ENCODE measurements at regions not wholly inside any gene's neighbourhood (a gene's known extent, or its start where the extent isn't known, plus 50 kb on each side); places are given as distances from the start of the nearest gene placed in this dataset.

DNA sequence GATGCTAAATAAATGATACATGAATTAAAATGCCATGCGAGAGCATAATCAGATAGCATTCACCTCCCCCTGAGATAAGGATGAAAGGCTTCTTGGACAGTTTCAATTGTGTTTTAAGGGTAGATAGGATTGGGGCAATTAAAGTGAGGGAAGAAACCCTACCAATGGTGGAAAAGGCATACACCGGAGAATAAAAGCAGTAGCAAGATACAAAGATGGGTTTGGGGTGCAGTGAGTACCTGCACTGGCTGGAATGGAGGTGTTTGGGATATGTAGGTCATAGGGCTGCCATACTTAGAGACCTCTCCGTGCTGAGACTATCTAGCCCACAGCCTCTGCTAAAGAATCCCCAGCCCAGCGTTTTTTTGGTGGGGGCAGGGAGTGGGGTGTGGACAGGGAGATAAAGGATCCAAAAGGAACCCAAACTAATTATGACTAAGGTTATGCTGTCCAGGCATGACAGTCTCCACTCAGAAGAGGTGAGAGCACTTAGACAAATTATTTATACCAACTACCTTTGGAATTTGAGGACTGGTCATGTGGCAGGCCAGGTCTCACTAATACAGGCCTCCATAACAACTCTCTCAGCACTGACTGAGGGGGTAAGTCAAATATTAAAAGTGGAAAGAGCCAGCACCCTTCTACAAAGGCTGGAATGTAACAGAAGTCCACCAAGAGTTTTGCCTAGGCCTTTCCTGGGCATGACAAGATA is 280.8 kb downstream of the ADGB start:
- TF ChIP-seq, protein P1, sequence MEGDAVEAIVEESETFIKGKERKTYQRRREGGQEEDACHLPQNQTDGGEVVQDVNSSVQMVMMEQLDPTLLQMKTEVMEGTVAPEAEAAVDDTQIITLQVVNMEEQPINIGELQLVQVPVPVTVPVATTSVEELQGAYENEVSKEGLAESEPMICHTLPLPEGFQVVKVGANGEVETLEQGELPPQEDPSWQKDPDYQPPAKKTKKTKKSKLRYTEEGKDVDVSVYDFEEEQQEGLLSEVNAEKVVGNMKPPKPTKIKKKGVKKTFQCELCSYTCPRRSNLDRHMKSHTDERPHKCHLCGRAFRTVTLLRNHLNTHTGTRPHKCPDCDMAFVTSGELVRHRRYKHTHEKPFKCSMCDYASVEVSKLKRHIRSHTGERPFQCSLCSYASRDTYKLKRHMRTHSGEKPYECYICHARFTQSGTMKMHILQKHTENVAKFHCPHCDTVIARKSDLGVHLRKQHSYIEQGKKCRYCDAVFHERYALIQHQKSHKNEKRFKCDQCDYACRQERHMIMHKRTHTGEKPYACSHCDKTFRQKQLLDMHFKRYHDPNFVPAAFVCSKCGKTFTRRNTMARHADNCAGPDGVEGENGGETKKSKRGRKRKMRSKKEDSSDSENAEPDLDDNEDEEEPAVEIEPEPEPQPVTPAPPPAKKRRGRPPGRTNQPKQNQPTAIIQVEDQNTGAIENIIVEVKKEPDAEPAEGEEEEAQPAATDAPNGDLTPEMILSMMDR (conservative IDR thresholded peaks at IDR 0.05 in 1 of 2, IDR thresholded peaks at IDR 0.05 in 1 of 2; ENCODE audit: low read depth in 1 of 2, low read length in 2 of 2) = no peak
- TF ChIP-seq EZH2 (IDR thresholded peaks at IDR 0.05; ENCODE audit: low read length, missing control alignments) = no peak
